Testis (tissue), 2 donors: ENCODE measurements at regions not wholly inside any gene's neighbourhood (a gene's known extent, or its start where the extent isn't known, plus 50 kb on each side); places are given as distances from the start of the nearest gene placed in this dataset.
"Not testable (repeated sequence)": the region's sequence is repeated elsewhere in the genome, so short reads cannot be mapped to it uniquely, and the experiment has no call there.

Experiments
- DNase-seq: peaks from one replicate; pipeline ENCODE4 v3.0.0-alpha.2; 2019
- H3K27ac ChIP-seq, 2 donors: fragments of 200-600 bp; sonication (generic); one replicate each; pipeline ENCODE4 v1.5.1; 2019
- H3K27me3 ChIP-seq: fragments of 200-600 bp; sonication (generic); one replicate; pipeline ENCODE4 v1.5.1; 2019
- H3K36me3 ChIP-seq: fragments of 200-600 bp; sonication (generic); one replicate; pipeline ENCODE4 v1.5.1; 2017; ENCODE audit warnings: low read depth; ENCODE audit errors: missing control alignments
- H3K4me1 ChIP-seq: fragments of 200-600 bp; sonication (generic); one replicate; pipeline ENCODE4 v1.5.1; 2019
- H3K4me3 ChIP-seq, 2 donors: fragments of 200-600 bp; sonication (generic); one replicate each; pipeline ENCODE4 v1.5.1; 2017 to 2019
- H3K9me3 ChIP-seq: fragments of 200-600 bp; sonication (generic); one replicate; pipeline ENCODE4 v1.5.1; 2017
- POLR2A ChIP-seq: fragments of 450-650 bp; IDR thresholded peaks from one replicate; pipeline ENCODE4 v1.6.1; 2017; ENCODE audit warnings: antibody characterized with exemption, mild to moderate bottlenecking, moderate library complexity
- WGBS, 2 donors: methylation state at CpG; one replicate each; pipeline ENCODE4 v1.1.5; 2018; 5-methylcytosine and 5-hydroxymethylcytosine counted together
- intact Hi-C: fragments of 100-400 bp; cut with DNase I; formaldehyde crosslinking; loops from one replicate; pipeline ENCODE4 v1.15.1; 2023; ENCODE audit warnings: low total_unique reads
- TF ChIP-seq, protein P1 (sequence below), 3 experiments: fragments of 450-650 bp in 2 of 3; fragments of 200-600 bp in 1 of 3; sonication (generic) in 1 of 3; IDR thresholded peaks; one replicate each; pipeline ENCODE4 v1.5.1; 2016 to 2019; ENCODE audit warnings: antibody characterized with exemption in 3 of 3, mild to moderate bottlenecking in 2 of 3, moderate library complexity in 1 of 3

DNA sequence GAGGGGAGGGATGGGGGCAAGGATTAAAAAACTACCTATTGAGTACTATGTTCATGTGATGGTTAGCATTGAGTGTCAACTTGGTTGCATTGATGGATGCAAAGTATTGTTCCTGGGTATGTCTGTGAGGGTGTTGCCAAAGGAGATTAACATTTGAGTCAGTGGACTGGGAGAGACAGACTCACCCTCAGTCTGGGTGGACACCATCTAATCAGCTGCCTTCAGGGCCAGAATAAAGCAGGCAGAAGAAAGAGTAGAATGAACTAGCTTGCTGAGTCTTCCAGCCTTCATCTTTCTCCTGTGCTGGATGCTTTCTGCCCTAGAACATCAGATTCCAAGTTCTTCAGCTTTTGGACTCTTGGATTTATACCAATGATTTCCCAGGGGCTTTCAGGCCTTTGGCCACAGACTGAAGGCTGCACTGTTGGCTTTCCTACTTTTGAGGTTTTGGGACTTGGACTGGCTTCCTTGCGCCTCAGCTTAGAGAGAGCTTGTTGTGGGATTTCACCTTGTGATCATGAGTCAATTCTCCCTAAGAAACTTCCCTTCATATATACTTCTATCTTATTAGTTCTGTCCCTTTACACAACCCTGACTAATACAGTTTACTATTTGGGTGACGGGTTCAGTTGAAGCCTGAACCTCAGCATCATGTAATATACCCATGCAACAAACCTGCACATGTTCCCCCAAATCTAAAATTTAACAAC lies 70.2 kb downstream of the MTNR1B start:
- Histone ChIP-seq H3K4me1 (no peaks in the 10 kb centered on the region), H3K36me3 (no peaks in the 10 kb centered on the region), H3K9me3 (no peaks in the 10 kb centered on the region), H3K4me3 (no peak overlapping the region), H3K27me3 (no peaks in the 10 kb centered on the region), H3K27ac (no peak overlapping the region)
- intact Hi-C loops, result no loop called here
- TF ChIP-seq, protein P1, sequence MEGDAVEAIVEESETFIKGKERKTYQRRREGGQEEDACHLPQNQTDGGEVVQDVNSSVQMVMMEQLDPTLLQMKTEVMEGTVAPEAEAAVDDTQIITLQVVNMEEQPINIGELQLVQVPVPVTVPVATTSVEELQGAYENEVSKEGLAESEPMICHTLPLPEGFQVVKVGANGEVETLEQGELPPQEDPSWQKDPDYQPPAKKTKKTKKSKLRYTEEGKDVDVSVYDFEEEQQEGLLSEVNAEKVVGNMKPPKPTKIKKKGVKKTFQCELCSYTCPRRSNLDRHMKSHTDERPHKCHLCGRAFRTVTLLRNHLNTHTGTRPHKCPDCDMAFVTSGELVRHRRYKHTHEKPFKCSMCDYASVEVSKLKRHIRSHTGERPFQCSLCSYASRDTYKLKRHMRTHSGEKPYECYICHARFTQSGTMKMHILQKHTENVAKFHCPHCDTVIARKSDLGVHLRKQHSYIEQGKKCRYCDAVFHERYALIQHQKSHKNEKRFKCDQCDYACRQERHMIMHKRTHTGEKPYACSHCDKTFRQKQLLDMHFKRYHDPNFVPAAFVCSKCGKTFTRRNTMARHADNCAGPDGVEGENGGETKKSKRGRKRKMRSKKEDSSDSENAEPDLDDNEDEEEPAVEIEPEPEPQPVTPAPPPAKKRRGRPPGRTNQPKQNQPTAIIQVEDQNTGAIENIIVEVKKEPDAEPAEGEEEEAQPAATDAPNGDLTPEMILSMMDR (IDR thresholded peaks at IDR 0.05), result no peak
- 91 to 97% methylated on average over 2 of the region's 2 CpGs for WGBS, 2 donors
- DNase-seq, result no peak

DNA sequence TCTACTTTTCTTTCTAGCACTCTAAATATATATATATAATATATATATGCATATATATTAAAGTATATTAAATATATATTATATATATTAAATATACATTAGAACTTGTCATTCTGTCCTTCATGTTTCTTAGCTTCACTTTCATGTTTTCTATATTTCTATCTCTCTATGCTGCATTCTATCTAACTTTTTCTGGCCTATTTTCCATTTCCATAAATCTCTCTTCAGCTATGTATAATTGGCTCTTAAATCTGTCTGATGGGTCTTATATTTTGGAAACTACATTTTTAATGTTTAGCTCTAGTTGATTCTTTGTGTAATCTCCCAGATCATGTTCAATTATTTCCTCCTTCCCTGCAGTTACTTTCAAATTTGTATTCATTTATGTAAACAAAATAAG lies 72.2 kb downstream of the MTNR1B start:
- intact Hi-C loops, result no loop called here
- Histone ChIP-seq H3K27ac (no peak overlapping the region), H3K36me3 (no peaks in the 10 kb centered on the region), H3K9me3 (no peaks in the 10 kb centered on the region), H3K4me1 (no peaks in the 10 kb centered on the region), H3K4me3 (no peak overlapping the region), H3K27me3 (no peaks in the 10 kb centered on the region)
- no peak for DNase-seq
- TF ChIP-seq POLR2A, result no peak
- TF ChIP-seq, protein P1 (IDR thresholded peaks at IDR 0.05), result no peak

DNA sequence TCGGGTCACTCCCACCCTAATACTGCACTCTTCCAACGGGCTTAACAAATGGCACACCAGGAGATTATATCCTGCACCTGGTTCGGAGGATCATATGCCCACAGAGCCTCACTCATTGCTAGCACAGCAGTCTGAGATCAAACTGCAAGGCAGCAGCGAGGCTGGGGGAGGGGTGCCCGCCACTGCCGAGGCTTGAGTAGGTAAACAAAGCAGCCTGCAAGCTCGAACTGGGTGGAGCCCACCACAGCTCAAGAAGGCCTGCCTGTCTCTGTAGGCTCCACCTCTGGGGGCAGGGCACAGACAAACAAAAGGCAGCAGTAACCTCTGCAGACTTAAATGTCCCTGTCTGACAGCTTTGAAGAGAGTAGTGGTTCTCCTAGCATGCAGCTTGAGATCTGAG lies 73.7 kb downstream of the MTNR1B start:
- DNase-seq, H3K4me1 ChIP-seq, H3K27me3 ChIP-seq, H3K27ac ChIP-seq, H3K36me3 ChIP-seq, intact Hi-C loops, H3K9me3 ChIP-seq, H3K4me3 ChIP-seq: not testable (repeated sequence)
- WGBS, 2 donors, result 93 to 100% methylated on average over 3 to 7 of the region's 7 CpGs

DNA sequence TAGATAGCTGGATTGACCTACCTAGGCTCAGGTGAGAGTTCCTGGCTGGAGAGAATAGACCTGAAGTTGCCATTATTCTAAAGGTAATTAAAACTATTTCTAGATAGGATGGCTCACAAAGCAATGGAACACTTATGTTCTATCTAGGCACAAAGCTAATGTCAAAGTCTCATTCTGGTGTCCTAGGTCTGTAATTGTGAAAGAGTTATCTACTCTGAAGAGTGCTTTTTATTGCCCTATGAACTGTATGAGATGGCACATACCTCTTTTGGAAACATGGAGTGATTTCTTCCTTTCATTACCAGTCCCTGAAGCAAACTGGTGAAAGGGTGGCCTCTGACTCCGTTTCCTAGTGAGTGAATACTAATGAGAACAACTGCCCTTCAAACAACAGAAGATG lies 80.3 kb downstream of the MTNR1B start:
- Histone ChIP-seq H3K9me3 (no peaks in the 10 kb centered on the region), H3K27ac (no peak overlapping the region), H3K36me3 (no peaks in the 10 kb centered on the region), H3K4me3 (no peak overlapping the region), H3K27me3 (no peaks in the 10 kb centered on the region), H3K4me1 (no peaks in the 10 kb centered on the region)
- WGBS, 2 donors, result 45 to 60% methylated on average over 1 of the region's 1 CpG
- no peak for DNase-seq
- intact Hi-C loops, result no loop called here
- TF ChIP-seq POLR2A, result no peak
- TF ChIP-seq, protein P1 (IDR thresholded peaks at IDR 0.05), result no peak

DNA sequence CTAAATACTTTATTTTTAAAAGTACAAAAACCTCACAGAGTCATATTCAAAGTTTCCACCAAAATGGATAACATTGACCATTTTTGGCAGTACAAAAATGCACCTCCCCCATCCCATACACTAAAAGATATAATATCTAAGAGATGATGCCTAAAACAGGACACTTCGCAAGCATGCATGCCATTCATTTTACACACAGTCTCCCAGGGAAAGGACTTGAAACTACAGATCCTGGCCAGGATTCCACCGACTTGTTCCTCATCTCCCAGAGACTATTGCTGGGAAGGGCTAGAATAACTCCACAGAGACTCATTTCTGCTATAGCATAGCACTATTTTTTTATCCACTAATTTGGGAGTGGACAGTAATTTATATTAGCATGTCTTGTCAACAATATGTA lies 81.7 kb downstream of the MTNR1B start:
- H3K4me3 ChIP-seq, result no peak overlapping the region
- intact Hi-C loops, result no loop called here
- no peaks in the 10 kb centered on the region for H3K9me3 ChIP-seq
- no peak for DNase-seq
- no peaks in the 10 kb centered on the region for H3K36me3 ChIP-seq
- no peak overlapping the region for H3K27ac ChIP-seq
- H3K27me3 ChIP-seq, result no peaks in the 10 kb centered on the region
- 70 to 92% methylated on average over 2 of the region's 2 CpGs for WGBS, 2 donors
- H3K4me1 ChIP-seq, result no peaks in the 10 kb centered on the region
- TF ChIP-seq, protein P1 (IDR thresholded peaks at IDR 0.05), result no peak
- no peak for TF ChIP-seq POLR2A
